ENCODE measurements at regions not wholly inside any gene's neighbourhood (a gene's known extent, or its start where the extent isn't known, plus 50 kb on each side); places are given as distances from the start of the nearest gene placed in this dataset.

DNA sequence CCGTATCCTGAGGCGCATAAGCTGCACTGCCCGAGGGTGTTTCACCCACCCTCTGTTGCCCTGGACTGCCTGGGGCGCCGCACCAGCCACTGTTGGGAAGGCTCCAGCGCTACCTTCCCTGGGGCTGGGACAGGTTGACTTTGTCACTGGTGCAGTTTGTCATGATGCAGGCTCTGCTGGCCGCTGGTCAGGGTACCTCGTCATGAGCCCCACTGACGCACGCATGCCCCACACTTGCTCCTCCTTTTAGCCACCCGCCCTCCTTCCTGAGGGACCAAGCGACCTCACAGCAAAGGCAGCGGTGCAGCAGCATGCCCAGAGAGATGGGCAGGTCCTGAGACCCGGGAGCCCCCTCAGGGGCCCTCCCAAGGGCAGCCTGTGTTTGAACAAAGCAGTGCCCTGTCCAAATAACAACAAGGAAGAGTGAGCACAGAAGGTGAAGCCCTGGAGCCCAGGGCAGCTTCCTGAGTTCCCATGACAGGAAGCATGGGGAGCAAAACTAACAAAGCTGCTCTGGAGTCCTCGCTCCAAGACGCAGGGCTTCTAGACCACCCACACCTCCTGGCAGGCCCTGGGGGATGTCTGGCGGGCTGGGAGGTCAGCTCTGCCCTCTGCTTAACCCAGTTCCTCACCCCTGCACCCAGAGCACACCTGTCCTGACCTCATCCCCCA is 50.1 kb upstream of the SMOC2 start:
- TF ChIP-seq CTCF (IDR thresholded peaks at IDR 0.05 in 8 of 11, conservative IDR thresholded peaks at IDR 0.05 in 3 of 11) (no peak), POLR2AphosphoS5 (IDR thresholded peaks at IDR 0.05) (no peak)

All from spleen (tissue), 7 donors.